Fibroblast of lung (primary cell): ENCODE measurements at regions not wholly inside any gene's neighbourhood (a gene's known extent, or its start where the extent isn't known, plus 50 kb on each side); places are given as distances from the start of the nearest gene placed in this dataset.

Experiments used
- DNase-seq, 2 donors: peaks; one replicate each; pipeline versions ENCODE4 v3.0.0 to v3.0.0-alpha.2; 2010; ENCODE audit warnings: low read depth in 2 of 2
- H2AFZ ChIP-seq: 2 replicates; pipeline ENCODE4 v1.5.1; 2012; ENCODE audit warnings: low read length, control low read depth, inconsistent platforms
- H3K27ac ChIP-seq: 2 replicates; pipeline ENCODE4 v1.5.1; 2011; ENCODE audit warnings: low read length, control low read depth; ENCODE audit not compliant: insufficient read depth
- H3K27me3 ChIP-seq: 2 replicates; pipeline ENCODE4 v1.5.1; 2011; ENCODE audit warnings: mild to moderate bottlenecking, low read length; ENCODE audit not compliant: control insufficient read depth, insufficient read depth
- H3K36me3 ChIP-seq: 2 replicates; pipeline ENCODE4 v1.5.1; 2011; ENCODE audit warnings: low read length; ENCODE audit not compliant: control insufficient read depth, insufficient read depth
- H3K4me1 ChIP-seq: 2 replicates; pipeline ENCODE4 v1.5.1; 2011; ENCODE audit warnings: low read length; ENCODE audit not compliant: control insufficient read depth, insufficient read depth; ENCODE audit errors: extremely low read depth
- H3K4me2 ChIP-seq: 2 replicates; pipeline ENCODE4 v1.5.1; 2011; ENCODE audit warnings: low read length, control low read depth; ENCODE audit not compliant: insufficient read depth; ENCODE audit errors: extremely low read depth
- H3K4me3 ChIP-seq, 4 experiments: fragments of 200-600 bp in 1 of 4; sonication (generic) in 1 of 4; replicated peaks in 1 of 4; 2 replicates each; pipeline ENCODE4 v1.5.1; 2011 to 2016; ENCODE audit warnings: low read length in 4 of 4, low read depth in 3 of 4, mild to moderate bottlenecking in 3 of 4, control low read depth in 2 of 4, inconsistent platforms in 1 of 4, mixed read lengths in 1 of 4; ENCODE audit not compliant: insufficient read depth in 1 of 4; ENCODE audit errors: control extremely low read depth in 1 of 4
- H3K79me2 ChIP-seq: 2 replicates; pipeline ENCODE4 v1.5.1; 2012; ENCODE audit warnings: mild to moderate bottlenecking, low read length, inconsistent platforms; ENCODE audit not compliant: control insufficient read depth, insufficient read depth
- H3K9ac ChIP-seq: 2 replicates; pipeline ENCODE4 v1.5.1; 2011; ENCODE audit warnings: mild to moderate bottlenecking, low read length, control low read depth; ENCODE audit not compliant: insufficient read depth
- H3K9me3 ChIP-seq: 2 replicates; pipeline ENCODE4 v1.5.1; 2012; ENCODE audit warnings: low read depth, low read length; ENCODE audit not compliant: control insufficient read depth, insufficient read depth
- H4K20me1 ChIP-seq: 2 replicates; pipeline ENCODE4 v1.5.1; 2011; ENCODE audit warnings: low read length; ENCODE audit not compliant: control insufficient read depth, insufficient read depth; ENCODE audit errors: extremely low read depth
- EZH2 ChIP-seq: IDR thresholded peaks from 2 replicates; pipeline ENCODE4 v1.5.1; 2012; ENCODE audit warnings: low read length, control low read depth, mild to moderate bottlenecking; ENCODE audit errors: missing control alignments
- TF ChIP-seq, protein P1 (sequence below), 2 donors: IDR thresholded peaks in 1 of 2; conservative IDR thresholded peaks in 1 of 2; 1 replicate in 1 of 2; 2 replicates in 1 of 2; pipeline ENCODE4 v1.5.1; 2011 to 2012; ENCODE audit warnings: low read length in 2 of 2, control low read depth in 1 of 2, inconsistent platforms in 1 of 2, low read depth in 1 of 2, mild to moderate bottlenecking in 1 of 2

DNA sequence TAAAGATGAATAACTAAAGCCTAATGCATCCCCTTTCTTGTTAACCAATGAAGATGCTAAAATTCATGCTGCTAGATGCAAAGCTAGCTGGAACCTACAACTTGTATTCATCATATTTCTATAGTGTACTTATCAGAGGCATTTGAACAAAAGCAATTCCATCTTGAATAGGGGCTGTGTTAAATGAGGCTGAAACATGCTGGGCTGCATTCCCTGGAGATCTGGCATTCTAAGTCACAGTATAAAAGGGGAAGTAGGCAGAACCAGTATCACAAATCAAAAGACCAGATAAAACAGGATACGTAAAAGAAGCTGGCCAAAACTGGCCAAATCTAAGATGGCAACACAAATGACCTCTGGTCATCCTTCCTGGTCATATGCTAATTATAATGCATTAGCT is 932.8 kb downstream of the CDY2B start:
- Histone ChIP-seq H2AFZ (no peak overlapping the region), H3K79me2 (no peaks in the 10 kb centered on the region), H3K27me3 (no peaks in the 10 kb centered on the region), H4K20me1 (no peaks in the 10 kb centered on the region), H3K4me3 (no peak overlapping the region), H3K36me3 (no peaks in the 10 kb centered on the region), H3K9ac (no peak overlapping the region), H3K9me3 (no peaks in the 10 kb centered on the region), H3K27ac (no peak overlapping the region), H3K4me2 (no peak overlapping the region), H3K4me1 (no peaks in the 10 kb centered on the region)
- no peak for DNase-seq
- TF ChIP-seq EZH2 = no peak
- TF ChIP-seq, protein P1, sequence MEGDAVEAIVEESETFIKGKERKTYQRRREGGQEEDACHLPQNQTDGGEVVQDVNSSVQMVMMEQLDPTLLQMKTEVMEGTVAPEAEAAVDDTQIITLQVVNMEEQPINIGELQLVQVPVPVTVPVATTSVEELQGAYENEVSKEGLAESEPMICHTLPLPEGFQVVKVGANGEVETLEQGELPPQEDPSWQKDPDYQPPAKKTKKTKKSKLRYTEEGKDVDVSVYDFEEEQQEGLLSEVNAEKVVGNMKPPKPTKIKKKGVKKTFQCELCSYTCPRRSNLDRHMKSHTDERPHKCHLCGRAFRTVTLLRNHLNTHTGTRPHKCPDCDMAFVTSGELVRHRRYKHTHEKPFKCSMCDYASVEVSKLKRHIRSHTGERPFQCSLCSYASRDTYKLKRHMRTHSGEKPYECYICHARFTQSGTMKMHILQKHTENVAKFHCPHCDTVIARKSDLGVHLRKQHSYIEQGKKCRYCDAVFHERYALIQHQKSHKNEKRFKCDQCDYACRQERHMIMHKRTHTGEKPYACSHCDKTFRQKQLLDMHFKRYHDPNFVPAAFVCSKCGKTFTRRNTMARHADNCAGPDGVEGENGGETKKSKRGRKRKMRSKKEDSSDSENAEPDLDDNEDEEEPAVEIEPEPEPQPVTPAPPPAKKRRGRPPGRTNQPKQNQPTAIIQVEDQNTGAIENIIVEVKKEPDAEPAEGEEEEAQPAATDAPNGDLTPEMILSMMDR (conservative IDR thresholded peaks at IDR 0.05 in 1 of 2, IDR thresholded peaks at IDR 0.05 in 1 of 2; ENCODE audit: low read depth in 1 of 2, low read length in 2 of 2) = no peak
